ENCODE measurements at regions not wholly inside any gene's neighbourhood (a gene's known extent, or its start where the extent isn't known, plus 50 kb on each side); places are given as distances from the start of the nearest gene placed in this dataset.
"Not testable (repeated sequence)": the region's sequence is repeated elsewhere in the genome, so short reads cannot be mapped to it uniquely, and the experiment has no call there.

DNA sequence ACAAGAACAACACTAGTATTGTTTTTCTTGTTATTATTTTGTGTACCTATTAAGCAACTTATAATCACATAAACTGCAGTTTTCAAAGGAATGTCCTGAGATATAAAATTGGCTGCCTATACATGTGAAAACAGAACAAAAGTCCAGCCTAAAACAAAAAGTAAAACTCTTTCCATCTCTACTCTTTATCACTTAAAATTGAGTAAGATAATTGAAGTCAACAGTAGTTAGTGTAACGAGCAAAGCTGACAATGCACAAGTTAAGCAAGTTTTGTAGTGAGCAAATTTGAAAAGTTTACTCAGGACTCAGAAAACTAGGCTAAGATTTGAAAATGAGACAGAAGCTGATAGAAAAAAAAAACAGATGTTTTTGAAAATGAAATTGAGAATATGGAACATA lies 941.4 kb upstream of the MAN1A1 start:
- Histone ChIP-seq H3K4me1 (ENCODE audit: control insufficient read depth, insufficient read depth, low read length) (no peaks in the 10 kb centered on the region), H3K27me3 (replicated peaks; ENCODE audit: control insufficient read depth, insufficient read depth, low read length) (no peaks in the 10 kb centered on the region), H3K4me3 (ENCODE audit: low read length) (no peak overlapping the region), H3K36me3 (ENCODE audit: control insufficient read depth, insufficient read depth, low read length, severe bottlenecking) (no peaks in the 10 kb centered on the region), H3K9ac (ENCODE audit: low read length) (no peak overlapping the region), H3K9me3 (ENCODE audit: control insufficient read depth, low read length) (no peaks in the 10 kb centered on the region)
- DNase-seq (ENCODE audit: low read depth) = no peak

DNA sequence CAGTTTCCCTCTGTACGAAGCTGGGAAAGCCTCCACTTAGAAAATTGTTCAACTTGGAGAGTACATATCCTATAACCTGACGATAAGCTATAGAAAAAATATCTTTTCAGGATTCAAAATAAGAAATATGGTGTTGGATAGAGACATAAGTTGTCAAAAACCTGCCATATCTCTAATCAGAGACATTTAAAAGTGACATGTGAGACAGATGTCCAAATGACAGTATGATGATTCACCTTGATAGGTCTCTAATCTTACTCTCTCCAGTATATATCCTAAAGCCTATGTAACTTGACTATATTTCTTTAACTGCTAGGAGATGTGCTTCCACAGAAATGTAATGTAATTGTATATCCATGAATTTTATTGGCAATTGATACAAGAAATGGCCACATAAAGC lies 932.4 kb upstream of the MAN1A1 start:
- Histone ChIP-seq H3K4me3 (ENCODE audit: low read length) (no peak overlapping the region), H3K9ac (ENCODE audit: low read length) (no peak overlapping the region), H3K36me3 (ENCODE audit: control insufficient read depth, insufficient read depth, low read length, severe bottlenecking) (no peaks in the 10 kb centered on the region), H3K9me3 (ENCODE audit: control insufficient read depth, low read length) (no peaks in the 10 kb centered on the region), H3K27me3 (replicated peaks; ENCODE audit: control insufficient read depth, insufficient read depth, low read length) (no peaks in the 10 kb centered on the region), H3K4me1 (ENCODE audit: control insufficient read depth, insufficient read depth, low read length) (no peaks in the 10 kb centered on the region)
- no peak for DNase-seq (ENCODE audit: low read depth)

DNA sequence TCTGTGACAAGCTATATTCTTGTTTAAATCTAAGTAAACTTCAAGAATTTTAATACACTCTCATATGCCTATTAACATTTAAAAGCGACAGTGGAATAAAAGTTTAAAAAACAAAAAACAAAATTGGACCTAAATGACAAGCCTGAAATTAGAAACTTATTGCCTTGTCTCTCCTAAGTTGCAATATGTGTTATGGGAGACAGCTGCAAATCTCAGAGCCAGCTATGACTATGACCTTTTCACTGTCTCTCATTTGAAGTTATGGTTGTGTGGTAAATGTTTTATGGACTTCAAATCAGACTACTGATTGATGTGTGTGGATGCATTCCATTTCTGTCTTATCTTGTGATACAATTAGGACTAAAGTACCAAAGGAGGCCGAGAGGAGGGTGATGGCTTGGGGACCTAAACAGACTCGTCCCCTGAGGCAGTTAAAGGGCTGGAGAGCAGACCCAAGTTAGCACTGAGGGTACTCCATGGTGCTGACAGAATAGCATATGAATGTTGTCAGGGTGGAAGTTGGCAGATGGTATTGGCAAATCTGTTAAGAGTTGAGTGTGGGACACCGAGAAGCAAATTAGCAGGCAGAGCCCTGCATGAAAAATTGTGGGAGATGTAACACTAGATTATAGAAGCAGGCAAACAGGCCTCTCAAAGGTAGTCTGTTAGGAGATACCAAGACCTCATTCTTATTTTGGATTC lies 930.1 kb upstream of the MAN1A1 start:
- Histone ChIP-seq H3K9me3 (ENCODE audit: control insufficient read depth, low read length) (no peaks in the 10 kb centered on the region), H3K27me3 (replicated peaks; ENCODE audit: control insufficient read depth, insufficient read depth, low read length) (no peaks in the 10 kb centered on the region), H3K9ac (ENCODE audit: low read length) (no peak overlapping the region), H3K4me3 (ENCODE audit: low read length) (no peak overlapping the region), H3K4me1 (ENCODE audit: control insufficient read depth, insufficient read depth, low read length) (no peaks in the 10 kb centered on the region), H3K36me3 (ENCODE audit: control insufficient read depth, insufficient read depth, low read length, severe bottlenecking) (no peaks in the 10 kb centered on the region)
- DNase-seq (ENCODE audit: low read depth) = no peak

DNA sequence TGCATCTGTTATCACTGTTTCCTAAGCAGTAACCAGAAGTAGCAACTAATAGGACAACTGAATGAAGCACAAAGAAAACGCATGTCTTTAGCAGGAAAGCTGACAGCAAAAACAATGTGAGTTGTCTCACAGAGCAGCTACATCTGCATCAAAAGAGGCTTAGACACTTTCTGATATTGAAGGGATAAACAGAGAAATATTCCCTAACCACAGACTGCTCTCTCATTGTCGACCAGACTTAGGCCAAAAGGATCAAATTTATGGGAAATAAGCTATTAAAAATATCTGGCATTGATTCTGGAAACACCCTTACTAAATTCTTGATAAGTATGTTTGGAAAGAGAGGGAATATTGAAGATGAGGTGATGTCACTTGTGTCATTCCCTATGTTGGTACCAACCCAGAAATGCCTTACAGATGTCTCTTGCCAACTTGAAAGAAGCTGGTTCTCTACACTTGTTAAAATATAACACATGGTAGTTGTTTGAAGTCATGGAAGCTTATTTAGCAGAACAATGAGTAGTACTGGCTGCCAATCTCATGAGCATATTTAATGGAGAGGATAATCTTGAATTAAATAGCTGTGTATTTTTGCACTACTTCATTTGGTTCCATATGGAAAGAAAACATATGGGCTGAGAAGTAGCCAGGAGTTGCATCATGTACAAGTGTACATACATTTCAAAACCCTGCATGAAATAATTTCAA lies 929.3 kb upstream of the MAN1A1 start:
- no peak overlapping the region for H3K9ac ChIP-seq (ENCODE audit: low read length)
- no peak for DNase-seq (ENCODE audit: low read depth)
- no peaks in the 10 kb centered on the region for H3K36me3 ChIP-seq (ENCODE audit: control insufficient read depth, insufficient read depth, low read length, severe bottlenecking)
- no peaks in the 10 kb centered on the region for H3K9me3 ChIP-seq (ENCODE audit: control insufficient read depth, low read length)
- no peaks in the 10 kb centered on the region for H3K27me3 ChIP-seq (replicated peaks; ENCODE audit: control insufficient read depth, insufficient read depth, low read length)
- H3K4me3 ChIP-seq (ENCODE audit: low read length) = no peak overlapping the region
- H3K4me1 ChIP-seq (ENCODE audit: control insufficient read depth, insufficient read depth, low read length) = no peaks in the 10 kb centered on the region

DNA sequence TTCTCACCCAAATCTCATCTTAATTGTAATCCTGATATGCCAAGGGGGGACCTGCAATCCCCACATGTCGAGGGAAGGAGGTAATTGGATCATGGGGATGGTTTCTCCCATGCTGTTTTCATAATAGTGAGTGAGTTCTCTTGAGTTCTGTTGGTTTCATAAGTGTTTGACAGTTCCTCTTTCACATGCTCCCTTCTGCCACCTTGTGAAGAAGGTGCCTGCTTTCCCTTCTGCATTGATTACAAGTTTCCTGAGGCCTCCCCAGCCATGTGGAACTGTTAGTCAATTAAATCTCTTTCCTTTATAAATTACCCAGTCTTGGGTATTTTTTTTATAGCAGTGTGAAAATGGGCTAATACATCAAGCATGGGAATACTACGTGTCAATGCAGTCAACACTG lies 925.0 kb upstream of the MAN1A1 start:
- Histone ChIP-seq H3K4me1 (ENCODE audit: control insufficient read depth, insufficient read depth, low read length) (no peaks in the 10 kb centered on the region), H3K9me3 (ENCODE audit: control insufficient read depth, low read length) (no peaks in the 10 kb centered on the region), H3K27me3 (replicated peaks; ENCODE audit: control insufficient read depth, insufficient read depth, low read length) (no peaks in the 10 kb centered on the region), H3K9ac (ENCODE audit: low read length) (no peak overlapping the region), H3K4me3 (ENCODE audit: low read length) (no peak overlapping the region), H3K36me3 (ENCODE audit: control insufficient read depth, insufficient read depth, low read length, severe bottlenecking) (no peaks in the 10 kb centered on the region)
- no peak for DNase-seq (ENCODE audit: low read depth)

DNA sequence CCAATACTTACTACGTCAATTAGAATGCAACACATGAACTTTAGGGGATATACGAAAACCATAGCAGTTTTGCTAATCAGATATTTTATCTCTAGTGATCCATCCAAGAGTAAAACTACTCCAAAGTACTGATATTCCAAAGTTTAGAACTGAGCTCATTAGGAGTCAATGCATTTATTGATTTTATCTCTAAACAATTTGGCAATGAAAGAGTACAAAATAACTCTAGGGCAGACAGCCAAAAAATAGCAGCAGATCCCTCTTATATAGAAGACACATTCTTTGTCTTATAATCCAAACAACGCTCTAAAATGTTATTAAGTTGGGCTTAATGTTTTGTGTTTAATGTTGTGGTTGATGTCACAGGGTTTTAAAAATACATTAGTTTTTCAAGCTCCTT lies 923.9 kb upstream of the MAN1A1 start:
- DNase-seq (ENCODE audit: low read depth) = no peak
- H3K27me3 ChIP-seq (replicated peaks; ENCODE audit: control insufficient read depth, insufficient read depth, low read length) = no peaks in the 10 kb centered on the region
- no peaks in the 10 kb centered on the region for H3K9me3 ChIP-seq (ENCODE audit: control insufficient read depth, low read length)
- H3K9ac ChIP-seq (ENCODE audit: low read length) = no peak overlapping the region
- no peak overlapping the region for H3K4me3 ChIP-seq (ENCODE audit: low read length)
- H3K36me3 ChIP-seq (ENCODE audit: control insufficient read depth, insufficient read depth, low read length, severe bottlenecking) = no peaks in the 10 kb centered on the region
- no peaks in the 10 kb centered on the region for H3K4me1 ChIP-seq (ENCODE audit: control insufficient read depth, insufficient read depth, low read length)

DNA sequence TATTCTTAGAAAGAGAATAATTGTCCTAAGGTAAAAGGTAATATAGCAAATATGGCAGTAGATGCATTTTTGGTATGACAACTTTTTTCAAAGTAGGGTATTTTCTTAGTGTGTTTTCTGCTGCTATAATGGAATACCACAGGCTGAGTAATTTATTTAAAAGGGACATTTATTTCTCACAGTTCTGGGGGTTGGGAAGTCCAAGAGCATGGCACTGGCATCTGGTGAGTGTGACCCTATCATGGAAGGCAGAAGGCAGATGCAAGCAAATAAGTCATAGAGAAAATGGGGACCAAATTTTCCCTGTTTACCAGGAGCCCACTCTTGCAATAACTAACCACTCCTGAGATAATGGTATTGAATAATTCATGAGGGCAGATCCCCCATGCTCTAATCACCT lies 922.5 kb upstream of the MAN1A1 start:
- H3K4me3 ChIP-seq (ENCODE audit: low read length) = no peak overlapping the region
- H3K4me1 ChIP-seq (ENCODE audit: control insufficient read depth, insufficient read depth, low read length) = no peaks in the 10 kb centered on the region
- no peaks in the 10 kb centered on the region for H3K27me3 ChIP-seq (replicated peaks; ENCODE audit: control insufficient read depth, insufficient read depth, low read length)
- H3K9ac ChIP-seq (ENCODE audit: low read length) = no peak overlapping the region
- DNase-seq (ENCODE audit: low read depth) = no peak
- H3K9me3 ChIP-seq (ENCODE audit: control insufficient read depth, low read length) = no peaks in the 10 kb centered on the region
- no peaks in the 10 kb centered on the region for H3K36me3 ChIP-seq (ENCODE audit: control insufficient read depth, insufficient read depth, low read length, severe bottlenecking)

DNA sequence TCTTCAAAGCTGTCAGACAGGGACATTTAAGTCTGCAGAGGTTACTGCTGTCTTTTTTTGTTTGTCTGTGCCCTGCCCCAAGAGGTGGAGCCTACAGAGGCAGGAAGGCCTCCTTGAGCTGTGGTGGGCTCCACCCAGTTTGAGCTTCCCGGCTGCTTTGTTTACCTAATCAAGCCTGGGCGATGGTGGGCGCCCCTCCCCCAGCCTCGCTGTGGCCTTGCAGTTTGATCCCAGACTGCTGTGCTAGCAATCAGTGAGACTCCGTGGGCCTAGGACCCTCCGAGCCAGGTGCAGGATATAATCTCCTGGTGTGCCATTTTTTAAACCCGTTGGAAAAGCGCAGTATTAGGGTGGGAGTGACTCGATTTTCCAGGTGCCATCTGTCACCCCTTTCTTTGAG lies 918.7 kb upstream of the MAN1A1 start:
- H3K4me3 ChIP-seq (ENCODE audit: low read length); DNase-seq (ENCODE audit: low read depth): not testable (repeated sequence)

DNA sequence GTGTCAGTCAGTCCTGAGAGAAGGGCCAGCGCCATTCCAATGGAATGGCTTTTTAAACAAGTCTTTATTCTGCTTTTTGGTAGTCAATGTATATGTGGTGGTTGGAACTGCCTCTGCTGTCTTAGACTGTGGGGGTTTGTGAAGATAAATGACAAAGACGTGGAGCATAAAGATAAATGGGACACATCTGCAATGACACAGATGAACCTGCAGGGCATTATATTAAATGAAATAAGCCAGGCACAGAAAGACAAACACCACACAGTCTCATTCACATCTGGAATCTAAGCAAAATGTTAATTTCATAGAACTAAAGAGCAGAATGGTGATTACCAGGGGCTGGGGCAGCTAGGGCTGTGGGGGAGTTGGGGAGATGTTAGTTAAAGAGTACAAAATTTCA lies 912.8 kb upstream of the MAN1A1 start:
- no peaks in the 10 kb centered on the region for H3K27me3 ChIP-seq (replicated peaks; ENCODE audit: control insufficient read depth, insufficient read depth, low read length)
- DNase-seq (ENCODE audit: low read depth) = no peak
- H3K9ac ChIP-seq (ENCODE audit: low read length) = no peak overlapping the region
- H3K4me3 ChIP-seq (ENCODE audit: low read length) = no peak overlapping the region
- H3K9me3 ChIP-seq (ENCODE audit: control insufficient read depth, low read length) = no peaks in the 10 kb centered on the region
- no peaks in the 10 kb centered on the region for H3K36me3 ChIP-seq (ENCODE audit: control insufficient read depth, insufficient read depth, low read length, severe bottlenecking)
- no peaks in the 10 kb centered on the region for H3K4me1 ChIP-seq (ENCODE audit: control insufficient read depth, insufficient read depth, low read length)

More for the DNA sequence above, 918.7 kb upstream of the MAN1A1 start:
- H3K4me1 ChIP-seq (ENCODE audit: control insufficient read depth, insufficient read depth, low read length); H3K27me3 ChIP-seq (replicated peaks; ENCODE audit: control insufficient read depth, insufficient read depth, low read length); H3K9ac ChIP-seq (ENCODE audit: low read length); H3K9me3 ChIP-seq (ENCODE audit: control insufficient read depth, low read length); H3K36me3 ChIP-seq (ENCODE audit: control insufficient read depth, insufficient read depth, low read length, severe bottlenecking): not testable (repeated sequence)

DNA sequence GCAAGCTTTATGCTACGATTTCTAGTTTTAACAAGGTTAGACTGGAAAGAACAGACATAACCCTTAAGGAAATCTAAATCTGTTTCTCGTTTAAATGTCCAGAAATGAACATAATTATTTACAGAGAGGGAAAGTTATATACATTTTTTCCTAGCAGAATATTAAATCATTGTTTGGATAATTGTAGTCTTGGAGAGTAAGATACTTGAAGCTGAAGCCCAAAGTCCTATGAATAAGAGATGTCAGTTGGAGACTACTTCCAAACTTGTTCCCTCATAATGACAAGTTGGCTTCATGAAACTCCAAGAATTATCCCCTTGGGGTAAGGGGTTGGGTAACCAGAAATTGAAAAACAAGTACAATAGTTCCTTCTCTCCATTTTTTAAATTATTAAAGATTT lies 911.1 kb upstream of the MAN1A1 start:
- Histone ChIP-seq H3K4me3 (ENCODE audit: low read length) (no peak overlapping the region), H3K9ac (ENCODE audit: low read length) (no peak overlapping the region), H3K9me3 (ENCODE audit: control insufficient read depth, low read length) (no peaks in the 10 kb centered on the region), H3K4me1 (ENCODE audit: control insufficient read depth, insufficient read depth, low read length) (no peaks in the 10 kb centered on the region), H3K36me3 (ENCODE audit: control insufficient read depth, insufficient read depth, low read length, severe bottlenecking) (no peaks in the 10 kb centered on the region), H3K27me3 (replicated peaks; ENCODE audit: control insufficient read depth, insufficient read depth, low read length) (no peaks in the 10 kb centered on the region)
- DNase-seq (ENCODE audit: low read depth) = no peak

DNA sequence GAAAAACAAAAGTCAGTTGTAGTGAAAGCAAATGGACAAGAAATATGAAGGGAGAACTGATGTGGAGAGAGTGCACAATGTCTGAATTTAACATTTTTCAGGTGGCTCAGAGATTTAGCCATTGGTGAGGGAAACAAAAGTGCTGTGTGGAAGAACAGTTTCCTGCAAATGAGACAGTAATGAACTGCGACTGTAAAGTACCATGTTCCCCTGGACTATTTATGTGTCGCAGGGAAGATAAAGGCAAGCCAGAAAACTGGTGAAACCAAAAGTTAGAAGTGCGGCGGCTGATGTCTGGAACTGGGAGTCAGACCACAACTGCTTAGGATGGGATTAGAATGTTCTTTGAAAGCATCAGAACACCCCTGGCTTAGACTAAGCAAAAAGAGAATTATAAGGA lies 905.1 kb upstream of the MAN1A1 start:
- no peaks in the 10 kb centered on the region for H3K27me3 ChIP-seq (replicated peaks; ENCODE audit: control insufficient read depth, insufficient read depth, low read length)
- no peaks in the 10 kb centered on the region for H3K9me3 ChIP-seq (ENCODE audit: control insufficient read depth, low read length)
- DNase-seq (ENCODE audit: low read depth) = no peak
- H3K4me3 ChIP-seq (ENCODE audit: low read length) = no peak overlapping the region
- H3K9ac ChIP-seq (ENCODE audit: low read length) = no peak overlapping the region
- no peaks in the 10 kb centered on the region for H3K4me1 ChIP-seq (ENCODE audit: control insufficient read depth, insufficient read depth, low read length)
- H3K36me3 ChIP-seq (ENCODE audit: control insufficient read depth, insufficient read depth, low read length, severe bottlenecking) = no peaks in the 10 kb centered on the region

DNA sequence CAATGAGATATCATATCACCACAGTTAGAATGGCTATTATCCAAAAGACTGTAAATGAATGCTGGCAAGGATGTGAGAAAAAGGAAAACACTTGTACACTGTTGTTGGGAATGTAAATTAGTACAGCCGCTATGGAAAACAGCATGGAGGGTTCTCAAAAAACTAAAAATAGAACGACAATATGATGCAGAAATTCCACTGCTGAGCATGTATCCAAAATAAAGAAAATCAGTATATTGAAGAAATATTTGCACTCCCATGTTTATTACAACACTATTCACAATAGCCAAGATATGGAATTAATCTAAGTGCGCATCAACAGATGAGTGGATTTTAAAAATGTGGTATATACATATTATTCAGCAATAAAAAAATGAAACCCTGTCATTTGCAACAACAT lies 898.9 kb upstream of the MAN1A1 start:
- Histone ChIP-seq H3K4me1 (ENCODE audit: control insufficient read depth, insufficient read depth, low read length) (no peaks in the 10 kb centered on the region), H3K27me3 (replicated peaks; ENCODE audit: control insufficient read depth, insufficient read depth, low read length) (no peaks in the 10 kb centered on the region), H3K9me3 (ENCODE audit: control insufficient read depth, low read length) (no peaks in the 10 kb centered on the region), H3K9ac (ENCODE audit: low read length) (no peak overlapping the region), H3K36me3 (ENCODE audit: control insufficient read depth, insufficient read depth, low read length, severe bottlenecking) (no peaks in the 10 kb centered on the region), H3K4me3 (ENCODE audit: low read length) (no peak overlapping the region)
- DNase-seq (ENCODE audit: low read depth) = no peak

Measured in adipocyte (in vitro differentiated cells).